Neural cell (in vitro differentiated cells): ENCODE measurements at regions not wholly inside any gene's neighbourhood (a gene's known extent, or its start where the extent isn't known, plus 50 kb on each side); places are given as distances from the start of the nearest gene placed in this dataset.

Experiments
- H2AFZ ChIP-seq: fragments of 200-600, 300-800 bp; sonication (generic), shearing (Covaris generic); 2 replicates; pipeline ENCODE4 v1.6.0; 2014; ENCODE audit warnings: low read depth, mild to moderate bottlenecking, antibody characterized with exemption, low read length, moderate library complexity
- H3F3A ChIP-seq: fragments of 200-600 bp; shearing (Covaris generic); 2 replicates; pipeline ENCODE4 v1.6.1; 2016; ENCODE audit warnings: mild to moderate bottlenecking, moderate library complexity, mixed read lengths, antibody characterized with exemption, low read length; ENCODE audit not compliant: insufficient read depth, poor library complexity, severe bottlenecking
- H3K27ac ChIP-seq: fragments of 200-600, 300-800 bp; sonication (generic), shearing (Covaris generic); 2 replicates; pipeline ENCODE4 v1.5.1; 2014; ENCODE audit warnings: mild to moderate bottlenecking, low read length, moderate library complexity
- H3K27me3 ChIP-seq: fragments of 300-800, 200-600 bp; sonication (generic), shearing (Covaris generic); 2 replicates; pipeline ENCODE4 v1.6.0; 2014; ENCODE audit warnings: mild to moderate bottlenecking, low read depth, low read length, moderate library complexity; ENCODE audit not compliant: insufficient read depth
- H3K36me3 ChIP-seq: fragments of 300-800, 200-600 bp; sonication (generic), shearing (Covaris generic); 2 replicates; pipeline ENCODE4 v1.5.1; 2014; ENCODE audit warnings: mild to moderate bottlenecking, antibody characterized with exemption, low read length, moderate library complexity; ENCODE audit not compliant: insufficient read depth
- H3K4me2 ChIP-seq: fragments of 300-800, 200-600 bp; sonication (generic), shearing (Covaris generic); 2 replicates; pipeline ENCODE4 v1.6.0; 2014; ENCODE audit warnings: mild to moderate bottlenecking, low read length
- H3K4me3 ChIP-seq: fragments of 300-800, 200-600 bp; sonication (generic), shearing (Covaris generic); 2 replicates; pipeline ENCODE4 v1.5.1; 2014; ENCODE audit warnings: mild to moderate bottlenecking, low read length, moderate library complexity
- H3K79me2 ChIP-seq: fragments of 200-600 bp; shearing (Covaris generic); replicated peaks from 2 replicates; pipeline ENCODE4 v1.6.0; 2014; ENCODE audit warnings: mild to moderate bottlenecking, low read length, moderate library complexity; ENCODE audit not compliant: insufficient read depth
- H3K9ac ChIP-seq: fragments of 300-800, 200-600 bp; sonication (generic), shearing (Covaris generic); 2 replicates; pipeline ENCODE4 v1.6.1; 2016; ENCODE audit warnings: mild to moderate bottlenecking, low read length, mixed read lengths
- H3K9me2 ChIP-seq: fragments of 200-600 bp; shearing (Covaris generic); 2 replicates; pipeline ENCODE4 v1.6.1; 2016; ENCODE audit warnings: mild to moderate bottlenecking, low read length, mixed read lengths; ENCODE audit not compliant: insufficient read depth
- H3K9me3 ChIP-seq: fragments of 200-600, 300-800 bp; sonication (generic), shearing (Covaris generic); 2 replicates; pipeline ENCODE4 v1.6.1; 2016; ENCODE audit warnings: mild to moderate bottlenecking, mixed run types, low read length, moderate library complexity, mixed read lengths
- H4K20me1 ChIP-seq: fragments of 200-600 bp; shearing (Covaris generic); 2 replicates; pipeline ENCODE4 v1.6.1; 2016; ENCODE audit warnings: mild to moderate bottlenecking, mixed run types; ENCODE audit not compliant: insufficient read depth
- EP300 ChIP-seq: fragments of 450-650 bp; conservative IDR thresholded peaks from 2 replicates; pipeline ENCODE4 v1.6.1; 2014; ENCODE audit warnings: antibody characterized with exemption, mild to moderate bottlenecking, moderate library complexity; ENCODE audit not compliant: poor library complexity, severe bottlenecking
- EZH2 ChIP-seq: fragments of 200-600, 300-800 bp; shearing (Covaris generic), sonication (generic); IDR thresholded peaks from 2 replicates; pipeline ENCODE4 v1.6.1; 2014; ENCODE audit warnings: antibody characterized with exemption, low read length, borderline replicate concordance, mild to moderate bottlenecking; ENCODE audit not compliant: insufficient read depth, poor library complexity, severe bottlenecking
- MXI1 ChIP-seq: fragments of 450-650 bp; conservative IDR thresholded peaks from 2 replicates; pipeline ENCODE4 v1.6.1; 2014; ENCODE audit warnings: antibody characterized with exemption, mild to moderate bottlenecking; ENCODE audit not compliant: poor library complexity, severe bottlenecking
- POLR2AphosphoS5 ChIP-seq: IDR thresholded peaks from 2 replicates; pipeline ENCODE4 v1.6.1; 2012
- RAD21 ChIP-seq: fragments of 450-650 bp; conservative IDR thresholded peaks from 2 replicates; pipeline ENCODE4 v1.6.1; 2014; ENCODE audit warnings: antibody characterized with exemption, mild to moderate bottlenecking, moderate library complexity
- SMC3 ChIP-seq: fragments of 450-650 bp; conservative IDR thresholded peaks from 2 replicates; pipeline ENCODE4 v1.6.1; 2014; ENCODE audit warnings: antibody characterized with exemption, mild to moderate bottlenecking, moderate library complexity; ENCODE audit not compliant: poor library complexity
- TAF1 ChIP-seq: IDR thresholded peaks from 2 replicates; pipeline ENCODE4 v1.6.1; 2012; ENCODE audit warnings: low read depth
- TF ChIP-seq, protein P1 (sequence below): fragments of 450-650 bp; IDR thresholded peaks from 2 replicates; pipeline ENCODE4 v1.5.1; 2014; ENCODE audit warnings: antibody characterized with exemption, mild to moderate bottlenecking, moderate library complexity; ENCODE audit not compliant: poor library complexity, severe bottlenecking
- TF ChIP-seq, protein P2 (sequence below): IDR thresholded peaks from 2 replicates; pipeline ENCODE4 v1.6.1; 2012; ENCODE audit warnings: borderline replicate concordance

DNA sequence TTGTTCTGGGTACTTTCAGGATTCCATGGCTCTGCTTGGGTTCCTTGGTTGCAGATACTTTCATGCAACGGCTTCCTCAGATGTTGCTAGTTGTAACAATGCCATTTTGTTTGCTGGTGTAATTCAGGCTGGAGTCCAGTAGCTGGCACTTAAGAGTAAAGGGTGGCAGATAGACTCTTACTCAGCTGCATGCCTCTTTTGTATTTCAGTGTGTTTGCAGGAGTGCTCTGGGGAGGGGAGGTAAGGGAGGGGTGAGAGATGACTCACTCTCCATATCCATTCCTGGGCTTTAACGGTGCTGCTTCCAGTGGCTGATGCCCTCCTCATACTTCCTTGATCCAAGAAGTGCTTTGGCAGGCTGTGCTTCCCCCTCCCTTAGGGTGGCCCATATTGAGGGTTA, 155.2 kb downstream of the ZNF330 start:
- Histone ChIP-seq H3K4me2 (no peak overlapping the region), H3F3A (no peaks in the 10 kb centered on the region), H3K36me3 (no peaks in the 10 kb centered on the region), H3K9me2 (no peaks in the 10 kb centered on the region), H4K20me1 (no peaks in the 10 kb centered on the region), H3K27ac (no peak overlapping the region), H3K4me3 (no peak overlapping the region), H3K79me2 (no peaks in the 10 kb centered on the region), H2AFZ (no peak overlapping the region), H3K9ac (no peak overlapping the region), H3K27me3 (no peaks in the 10 kb centered on the region), H3K9me3 (no peaks in the 10 kb centered on the region)
- no peak for TF ChIP-seq SMC3
- TF ChIP-seq EZH2: no peak
- TF ChIP-seq POLR2AphosphoS5: no peak
- no peak for TF ChIP-seq RAD21

DNA sequence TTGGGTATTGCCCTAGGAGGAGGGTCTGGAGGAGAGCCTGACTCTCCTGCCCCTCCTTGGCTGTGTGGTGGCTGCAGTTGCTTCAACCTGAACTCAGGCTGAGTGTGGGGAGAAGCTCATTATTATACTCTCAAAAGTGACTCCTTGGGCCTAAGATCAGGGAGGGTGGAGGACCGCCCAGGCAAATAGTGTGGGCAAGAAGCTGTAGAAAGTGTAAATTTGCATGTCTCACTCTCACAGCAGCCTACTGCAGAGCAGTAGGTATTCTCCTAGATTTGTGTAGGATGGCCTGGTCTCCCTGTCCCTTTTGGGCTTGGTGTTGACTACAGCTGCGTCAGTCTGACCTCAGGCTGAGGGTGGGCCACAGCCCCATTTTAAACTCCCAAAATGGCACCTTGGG, 156.1 kb downstream of the ZNF330 start:
- Histone ChIP-seq H2AFZ (no peak overlapping the region), H3K79me2 (no peaks in the 10 kb centered on the region), H3K36me3 (no peaks in the 10 kb centered on the region), H4K20me1 (no peaks in the 10 kb centered on the region), H3K9ac (no peak overlapping the region), H3K27ac (no peak overlapping the region), H3K9me2 (no peaks in the 10 kb centered on the region), H3K4me3 (no peak overlapping the region), H3K27me3 (no peaks in the 10 kb centered on the region), H3K4me2 (no peak overlapping the region), H3F3A (no peaks in the 10 kb centered on the region), H3K9me3 (no peaks in the 10 kb centered on the region)
- no peak for TF ChIP-seq EZH2
- TF ChIP-seq EP300: no peak
- TF ChIP-seq MXI1: no peak
- TF ChIP-seq, protein P1, sequence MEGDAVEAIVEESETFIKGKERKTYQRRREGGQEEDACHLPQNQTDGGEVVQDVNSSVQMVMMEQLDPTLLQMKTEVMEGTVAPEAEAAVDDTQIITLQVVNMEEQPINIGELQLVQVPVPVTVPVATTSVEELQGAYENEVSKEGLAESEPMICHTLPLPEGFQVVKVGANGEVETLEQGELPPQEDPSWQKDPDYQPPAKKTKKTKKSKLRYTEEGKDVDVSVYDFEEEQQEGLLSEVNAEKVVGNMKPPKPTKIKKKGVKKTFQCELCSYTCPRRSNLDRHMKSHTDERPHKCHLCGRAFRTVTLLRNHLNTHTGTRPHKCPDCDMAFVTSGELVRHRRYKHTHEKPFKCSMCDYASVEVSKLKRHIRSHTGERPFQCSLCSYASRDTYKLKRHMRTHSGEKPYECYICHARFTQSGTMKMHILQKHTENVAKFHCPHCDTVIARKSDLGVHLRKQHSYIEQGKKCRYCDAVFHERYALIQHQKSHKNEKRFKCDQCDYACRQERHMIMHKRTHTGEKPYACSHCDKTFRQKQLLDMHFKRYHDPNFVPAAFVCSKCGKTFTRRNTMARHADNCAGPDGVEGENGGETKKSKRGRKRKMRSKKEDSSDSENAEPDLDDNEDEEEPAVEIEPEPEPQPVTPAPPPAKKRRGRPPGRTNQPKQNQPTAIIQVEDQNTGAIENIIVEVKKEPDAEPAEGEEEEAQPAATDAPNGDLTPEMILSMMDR: no peak
- no peak for TF ChIP-seq TAF1
- no peak for TF ChIP-seq POLR2AphosphoS5
- TF ChIP-seq RAD21: no peak
- TF ChIP-seq SMC3: no peak
- TF ChIP-seq, protein P2, sequence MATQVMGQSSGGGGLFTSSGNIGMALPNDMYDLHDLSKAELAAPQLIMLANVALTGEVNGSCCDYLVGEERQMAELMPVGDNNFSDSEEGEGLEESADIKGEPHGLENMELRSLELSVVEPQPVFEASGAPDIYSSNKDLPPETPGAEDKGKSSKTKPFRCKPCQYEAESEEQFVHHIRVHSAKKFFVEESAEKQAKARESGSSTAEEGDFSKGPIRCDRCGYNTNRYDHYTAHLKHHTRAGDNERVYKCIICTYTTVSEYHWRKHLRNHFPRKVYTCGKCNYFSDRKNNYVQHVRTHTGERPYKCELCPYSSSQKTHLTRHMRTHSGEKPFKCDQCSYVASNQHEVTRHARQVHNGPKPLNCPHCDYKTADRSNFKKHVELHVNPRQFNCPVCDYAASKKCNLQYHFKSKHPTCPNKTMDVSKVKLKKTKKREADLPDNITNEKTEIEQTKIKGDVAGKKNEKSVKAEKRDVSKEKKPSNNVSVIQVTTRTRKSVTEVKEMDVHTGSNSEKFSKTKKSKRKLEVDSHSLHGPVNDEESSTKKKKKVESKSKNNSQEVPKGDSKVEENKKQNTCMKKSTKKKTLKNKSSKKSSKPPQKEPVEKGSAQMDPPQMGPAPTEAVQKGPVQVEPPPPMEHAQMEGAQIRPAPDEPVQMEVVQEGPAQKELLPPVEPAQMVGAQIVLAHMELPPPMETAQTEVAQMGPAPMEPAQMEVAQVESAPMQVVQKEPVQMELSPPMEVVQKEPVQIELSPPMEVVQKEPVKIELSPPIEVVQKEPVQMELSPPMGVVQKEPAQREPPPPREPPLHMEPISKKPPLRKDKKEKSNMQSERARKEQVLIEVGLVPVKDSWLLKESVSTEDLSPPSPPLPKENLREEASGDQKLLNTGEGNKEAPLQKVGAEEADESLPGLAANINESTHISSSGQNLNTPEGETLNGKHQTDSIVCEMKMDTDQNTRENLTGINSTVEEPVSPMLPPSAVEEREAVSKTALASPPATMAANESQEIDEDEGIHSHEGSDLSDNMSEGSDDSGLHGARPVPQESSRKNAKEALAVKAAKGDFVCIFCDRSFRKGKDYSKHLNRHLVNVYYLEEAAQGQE: no peak

DNA sequence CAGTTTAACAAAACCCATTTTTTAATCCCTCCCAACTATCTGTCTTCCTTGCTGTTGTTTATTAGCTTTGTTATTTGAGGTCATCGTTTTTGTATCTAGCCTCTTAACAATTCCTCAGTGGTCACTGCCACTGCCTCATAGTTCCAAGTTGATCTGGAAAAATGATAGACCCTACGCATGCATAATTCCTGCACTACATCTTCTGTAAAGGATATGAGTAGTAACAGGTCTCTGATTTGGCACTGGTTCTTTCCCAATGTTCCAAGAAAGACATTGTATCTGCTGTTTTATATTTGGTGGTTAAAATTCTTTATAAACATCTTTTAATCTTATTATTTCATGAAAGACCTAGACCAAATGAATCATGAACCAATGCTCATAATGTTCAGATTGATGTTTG, 166.6 kb downstream of the ZNF330 start:
- Histone ChIP-seq H3K4me3 (no peak overlapping the region), H3K4me2 (no peak overlapping the region), H3K79me2 (no peaks in the 10 kb centered on the region), H3K27me3 (no peaks in the 10 kb centered on the region), H3F3A (no peaks in the 10 kb centered on the region), H3K9ac (no peak overlapping the region), H2AFZ (no peak overlapping the region), H4K20me1 (no peaks in the 10 kb centered on the region), H3K36me3 (no peaks in the 10 kb centered on the region), H3K27ac (no peak overlapping the region), H3K9me2 (no peaks in the 10 kb centered on the region), H3K9me3 (no peaks in the 10 kb centered on the region)
- TF ChIP-seq SMC3 (no peak), MXI1 (no peak), EZH2 (no peak), EP300 (no peak), POLR2AphosphoS5 (no peak)
- TF ChIP-seq, protein P2: no peak
- TF ChIP-seq, protein P1: no peak
